ENCODE measurements at regions not wholly inside any gene's neighbourhood (a gene's known extent, or its start where the extent isn't known, plus 50 kb on each side); places are given as distances from the start of the nearest gene placed in this dataset.

DNA sequence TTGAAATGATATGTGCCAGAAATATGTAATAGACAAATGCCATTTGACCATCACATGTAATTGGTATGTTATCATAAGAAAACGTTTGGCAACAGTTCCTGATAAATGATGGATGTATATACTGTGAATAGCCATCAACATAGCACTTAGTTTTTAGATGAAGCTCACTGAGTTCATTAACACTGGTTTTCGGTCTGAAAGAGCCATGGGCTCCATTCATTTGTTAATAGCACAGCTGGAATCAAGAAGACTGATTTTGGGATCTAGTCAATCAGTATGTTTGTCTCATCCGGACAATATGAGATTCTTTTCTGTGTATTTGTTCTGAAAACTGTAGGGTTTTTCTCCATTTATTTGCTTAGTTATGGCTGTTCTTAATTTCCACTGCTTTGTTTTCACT is 413.5 kb upstream of the CLINT1 start:
- no TSS peak for BruUV-seq (replicated peaks)
- POLR2A ChIA-PET, result interaction anchor here (0.5 kb wide), 1 partner anchor 10 kb away, joined by 4 read pairs; no protein-coding TSS in a partner anchor
- no peaks in the 10 kb centered on the region for H3K4me1 Mint-ChIP-seq (ENCODE audit: insufficient read depth, unreplicated experiment)
- DNase-seq (ENCODE audit: unreplicated experiment), result no peak
- H3K36me3 Mint-ChIP-seq (ENCODE audit: insufficient read depth, unreplicated experiment), result no peaks in the 10 kb centered on the region
- no peak overlapping the region for H3K27ac Mint-ChIP-seq (ENCODE audit: low read depth, unreplicated experiment)
- TF ChIP-seq, protein P1, sequence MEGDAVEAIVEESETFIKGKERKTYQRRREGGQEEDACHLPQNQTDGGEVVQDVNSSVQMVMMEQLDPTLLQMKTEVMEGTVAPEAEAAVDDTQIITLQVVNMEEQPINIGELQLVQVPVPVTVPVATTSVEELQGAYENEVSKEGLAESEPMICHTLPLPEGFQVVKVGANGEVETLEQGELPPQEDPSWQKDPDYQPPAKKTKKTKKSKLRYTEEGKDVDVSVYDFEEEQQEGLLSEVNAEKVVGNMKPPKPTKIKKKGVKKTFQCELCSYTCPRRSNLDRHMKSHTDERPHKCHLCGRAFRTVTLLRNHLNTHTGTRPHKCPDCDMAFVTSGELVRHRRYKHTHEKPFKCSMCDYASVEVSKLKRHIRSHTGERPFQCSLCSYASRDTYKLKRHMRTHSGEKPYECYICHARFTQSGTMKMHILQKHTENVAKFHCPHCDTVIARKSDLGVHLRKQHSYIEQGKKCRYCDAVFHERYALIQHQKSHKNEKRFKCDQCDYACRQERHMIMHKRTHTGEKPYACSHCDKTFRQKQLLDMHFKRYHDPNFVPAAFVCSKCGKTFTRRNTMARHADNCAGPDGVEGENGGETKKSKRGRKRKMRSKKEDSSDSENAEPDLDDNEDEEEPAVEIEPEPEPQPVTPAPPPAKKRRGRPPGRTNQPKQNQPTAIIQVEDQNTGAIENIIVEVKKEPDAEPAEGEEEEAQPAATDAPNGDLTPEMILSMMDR (IDR thresholded peaks at IDR 0.05; ENCODE audit: unreplicated experiment), result no peak
- H3K9me3 Mint-ChIP-seq (ENCODE audit: unreplicated experiment), result no peaks in the 10 kb centered on the region
- no peak overlapping the region for H3K4me3 Mint-ChIP-seq (ENCODE audit: unreplicated experiment)
- no peaks in the 10 kb centered on the region for H3K27me3 Mint-ChIP-seq (ENCODE audit: insufficient read depth, unreplicated experiment)
- intact Hi-C loops (cut with micrococcal nuclease), result no loop called here
- CTCF ChIA-PET, result no interaction called here

DNA sequence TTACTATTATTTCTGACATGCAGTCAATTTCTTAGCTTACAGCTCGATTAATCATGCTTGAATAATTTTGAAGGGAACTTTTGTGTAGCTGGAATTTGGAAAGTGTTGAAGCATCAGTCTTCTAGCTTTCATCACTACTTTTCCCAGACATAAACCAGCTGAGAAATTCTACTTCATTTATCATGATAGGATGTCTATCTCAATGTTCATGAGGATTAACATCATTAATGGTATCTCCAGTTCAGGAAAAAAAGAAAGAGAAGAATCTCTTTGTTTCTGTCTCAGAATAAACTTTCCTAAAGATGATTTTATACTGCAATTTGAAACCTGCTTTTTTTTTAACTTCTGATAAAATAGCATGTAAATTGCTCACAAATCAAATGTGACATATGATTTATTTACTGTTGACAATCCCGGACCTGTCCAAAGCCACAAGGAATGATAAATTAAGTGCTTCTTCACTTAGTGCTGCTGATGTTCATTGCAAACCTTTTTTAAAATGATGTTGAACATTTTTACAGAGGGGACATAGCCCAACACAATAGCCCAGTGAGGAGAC is 412.1 kb upstream of the CLINT1 start:
- TF ChIP-seq, protein P1 (IDR thresholded peaks at IDR 0.05; ENCODE audit: unreplicated experiment), result no peak
- H3K4me3 Mint-ChIP-seq (ENCODE audit: unreplicated experiment), result no peak overlapping the region
- intact Hi-C loops (cut with micrococcal nuclease), result no loop called here
- CTCF ChIA-PET, result interaction anchor here (1.2 kb wide), 1 partner anchor 12 kb away, joined by 3 read pairs; no protein-coding TSS in a partner anchor
- no peak overlapping the region for H3K27ac Mint-ChIP-seq (ENCODE audit: low read depth, unreplicated experiment)
- no peaks in the 10 kb centered on the region for H3K9me3 Mint-ChIP-seq (ENCODE audit: unreplicated experiment)
- POLR2A ChIA-PET, result interaction anchor here (0.6 kb wide), 1 partner anchor 228 kb away, joined by 4 read pairs; no protein-coding TSS in a partner anchor
- no peaks in the 10 kb centered on the region for H3K4me1 Mint-ChIP-seq (ENCODE audit: insufficient read depth, unreplicated experiment)
- no peaks in the 10 kb centered on the region for H3K36me3 Mint-ChIP-seq (ENCODE audit: insufficient read depth, unreplicated experiment)
- no TSS peak for BruUV-seq (replicated peaks)
- no peaks in the 10 kb centered on the region for H3K27me3 Mint-ChIP-seq (ENCODE audit: insufficient read depth, unreplicated experiment)
- DNase-seq (ENCODE audit: unreplicated experiment), result no peak

DNA sequence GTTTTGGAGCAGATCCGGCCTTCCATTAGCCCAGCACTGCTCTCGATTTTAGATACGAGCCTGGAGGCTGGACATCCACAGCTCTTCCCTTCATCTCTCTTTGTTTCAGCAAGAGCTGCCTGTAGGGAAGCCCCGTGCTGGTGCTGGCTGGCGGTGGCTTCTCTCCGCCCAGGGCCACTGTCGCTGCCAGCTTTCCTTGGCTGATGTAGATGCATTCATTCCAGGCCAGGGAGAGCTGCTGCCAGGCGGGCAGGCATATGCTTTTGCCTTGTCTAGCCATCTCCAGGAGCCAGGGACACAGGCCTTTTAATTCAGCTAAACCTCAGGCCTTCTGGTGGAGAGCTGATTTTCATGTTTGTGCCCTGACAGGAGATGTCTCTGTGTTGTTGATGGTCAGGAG is 409.3 kb upstream of the CLINT1 start:
- CTCF ChIA-PET, result no interaction called here
- TF ChIP-seq, protein P1 (IDR thresholded peaks at IDR 0.05; ENCODE audit: unreplicated experiment), result no peak
- intact Hi-C loops (cut with micrococcal nuclease), result no loop called here
- no peak overlapping the region for H3K27ac Mint-ChIP-seq (ENCODE audit: low read depth, unreplicated experiment)
- H3K9me3 Mint-ChIP-seq (ENCODE audit: unreplicated experiment), result no peaks in the 10 kb centered on the region
- no peak for DNase-seq (ENCODE audit: unreplicated experiment)
- H3K4me3 Mint-ChIP-seq (ENCODE audit: unreplicated experiment), result no peak overlapping the region
- H3K4me1 Mint-ChIP-seq (ENCODE audit: insufficient read depth, unreplicated experiment), result no peaks in the 10 kb centered on the region
- POLR2A ChIA-PET, result interaction anchor here (1.4 kb wide), 1 partner anchor 46 kb away, joined by 3 read pairs; no protein-coding TSS in a partner anchor
- H3K27me3 Mint-ChIP-seq (ENCODE audit: insufficient read depth, unreplicated experiment), result no peaks in the 10 kb centered on the region
- H3K36me3 Mint-ChIP-seq (ENCODE audit: insufficient read depth, unreplicated experiment), result no peaks in the 10 kb centered on the region
- no TSS peak for BruUV-seq (replicated peaks)

DNA sequence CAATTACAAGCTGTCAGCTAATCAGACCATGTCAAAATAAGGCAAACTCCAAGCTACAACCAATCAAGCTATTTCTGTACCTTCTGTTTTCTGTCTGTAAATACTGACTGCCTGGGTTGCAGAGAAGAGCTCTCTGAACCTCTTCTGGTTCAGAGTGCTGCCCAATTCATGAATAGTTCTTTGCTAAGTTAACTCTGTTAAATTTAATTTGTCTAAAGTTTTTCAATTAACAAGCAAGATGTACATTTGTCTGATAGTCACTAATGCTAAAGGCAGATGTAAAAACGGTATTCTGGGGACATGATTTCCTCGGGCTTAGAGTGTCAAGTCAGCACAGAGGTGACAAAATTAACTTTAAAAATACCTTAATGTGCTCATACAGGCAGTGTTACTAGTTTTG is 408.3 kb upstream of the CLINT1 start:
- no peak overlapping the region for H3K27ac Mint-ChIP-seq (ENCODE audit: low read depth, unreplicated experiment)
- TF ChIP-seq, protein P1 (IDR thresholded peaks at IDR 0.05; ENCODE audit: unreplicated experiment), result no peak
- intact Hi-C loops (cut with micrococcal nuclease), result no loop called here
- H3K9me3 Mint-ChIP-seq (ENCODE audit: unreplicated experiment), result no peaks in the 10 kb centered on the region
- no peak overlapping the region for H3K4me3 Mint-ChIP-seq (ENCODE audit: unreplicated experiment)
- no peaks in the 10 kb centered on the region for H3K36me3 Mint-ChIP-seq (ENCODE audit: insufficient read depth, unreplicated experiment)
- ChIA-PET CTCF (interaction anchor here (0.6 to 1.0 kb wide), 3 partner anchors 40 to 689 kb away, joined by 3 to 4 read pairs (median 3); no protein-coding TSS in a partner anchor), POLR2A (no interaction called here)
- no peaks in the 10 kb centered on the region for H3K27me3 Mint-ChIP-seq (ENCODE audit: insufficient read depth, unreplicated experiment)
- H3K4me1 Mint-ChIP-seq (ENCODE audit: insufficient read depth, unreplicated experiment), result no peaks in the 10 kb centered on the region
- no TSS peak for BruUV-seq (replicated peaks)
- DNase-seq (ENCODE audit: unreplicated experiment), result no peak
